ENCODE measurements at regions not wholly inside any gene's neighbourhood (a gene's known extent, or its start where the extent isn't known, plus 50 kb on each side); places are given as distances from the start of the nearest gene placed in this dataset.

DNA sequence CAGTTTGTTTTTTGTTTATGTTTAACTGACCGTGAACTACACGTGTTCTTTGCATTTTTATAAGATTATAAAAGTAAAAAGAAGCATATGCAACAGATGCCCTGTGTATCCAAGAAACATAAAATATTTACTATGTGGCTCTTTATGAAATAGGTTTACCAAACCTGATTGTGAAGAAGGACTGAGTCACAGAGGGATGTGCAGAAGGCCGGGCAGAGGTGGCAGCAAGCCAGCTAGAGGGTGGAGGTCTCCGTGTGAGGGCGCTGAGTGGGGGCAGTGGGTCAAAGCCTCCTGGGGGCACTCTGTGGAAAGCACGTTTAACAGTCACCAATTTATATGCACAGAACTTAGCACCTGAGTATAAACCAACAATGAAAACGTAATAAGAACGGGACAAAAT is 97.2 kb downstream of the TMEM18 start:
- TF ChIP-seq, protein P1, sequence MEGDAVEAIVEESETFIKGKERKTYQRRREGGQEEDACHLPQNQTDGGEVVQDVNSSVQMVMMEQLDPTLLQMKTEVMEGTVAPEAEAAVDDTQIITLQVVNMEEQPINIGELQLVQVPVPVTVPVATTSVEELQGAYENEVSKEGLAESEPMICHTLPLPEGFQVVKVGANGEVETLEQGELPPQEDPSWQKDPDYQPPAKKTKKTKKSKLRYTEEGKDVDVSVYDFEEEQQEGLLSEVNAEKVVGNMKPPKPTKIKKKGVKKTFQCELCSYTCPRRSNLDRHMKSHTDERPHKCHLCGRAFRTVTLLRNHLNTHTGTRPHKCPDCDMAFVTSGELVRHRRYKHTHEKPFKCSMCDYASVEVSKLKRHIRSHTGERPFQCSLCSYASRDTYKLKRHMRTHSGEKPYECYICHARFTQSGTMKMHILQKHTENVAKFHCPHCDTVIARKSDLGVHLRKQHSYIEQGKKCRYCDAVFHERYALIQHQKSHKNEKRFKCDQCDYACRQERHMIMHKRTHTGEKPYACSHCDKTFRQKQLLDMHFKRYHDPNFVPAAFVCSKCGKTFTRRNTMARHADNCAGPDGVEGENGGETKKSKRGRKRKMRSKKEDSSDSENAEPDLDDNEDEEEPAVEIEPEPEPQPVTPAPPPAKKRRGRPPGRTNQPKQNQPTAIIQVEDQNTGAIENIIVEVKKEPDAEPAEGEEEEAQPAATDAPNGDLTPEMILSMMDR (IDR thresholded peaks at IDR 0.05; ENCODE audit: low read depth, low read length): no peak
- no peak for TF ChIP-seq EZH2phosphoT487 (IDR thresholded peaks at IDR 0.05; ENCODE audit: low read depth)

All from OCI-LY3 (cell line).